HG03039 (cell line): ENCODE measurements at regions not wholly inside any gene's neighbourhood (a gene's known extent, or its start where the extent isn't known, plus 50 kb on each side); places are given as distances from the start of the nearest gene placed in this dataset.
"Not testable (repeated sequence)": the region's sequence is repeated elsewhere in the genome, so short reads cannot be mapped to it uniquely, and the experiment has no call there.

Experiments used
- ATAC-seq: cut with Tn5 transposase; IDR thresholded peaks from one replicate; pipeline ENCODE4 v1.9.1; 2021; ENCODE audit warnings: mild to moderate bottlenecking, moderate library complexity; ENCODE audit not compliant: unreplicated experiment

DNA sequence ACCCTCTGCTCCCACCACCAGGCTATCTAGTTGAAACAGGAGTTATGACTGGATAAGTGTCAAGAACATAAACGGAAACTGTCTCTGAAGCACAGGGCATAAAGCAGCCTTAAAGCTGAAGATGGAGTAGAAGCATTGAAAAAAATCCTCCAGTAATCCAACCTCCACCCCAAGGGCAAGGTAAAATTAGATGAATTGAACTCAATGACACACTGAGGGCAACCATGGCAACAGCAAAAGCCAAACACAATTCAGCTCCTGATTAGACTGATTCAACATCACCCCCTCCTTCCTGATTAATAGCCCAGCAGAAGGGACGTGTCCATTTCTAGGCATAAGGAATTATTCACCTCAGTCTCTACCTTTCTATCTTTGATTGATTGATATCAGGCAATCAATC, 183.2 kb upstream of the MAP3K1 start:
- ATAC-seq = no peak

DNA sequence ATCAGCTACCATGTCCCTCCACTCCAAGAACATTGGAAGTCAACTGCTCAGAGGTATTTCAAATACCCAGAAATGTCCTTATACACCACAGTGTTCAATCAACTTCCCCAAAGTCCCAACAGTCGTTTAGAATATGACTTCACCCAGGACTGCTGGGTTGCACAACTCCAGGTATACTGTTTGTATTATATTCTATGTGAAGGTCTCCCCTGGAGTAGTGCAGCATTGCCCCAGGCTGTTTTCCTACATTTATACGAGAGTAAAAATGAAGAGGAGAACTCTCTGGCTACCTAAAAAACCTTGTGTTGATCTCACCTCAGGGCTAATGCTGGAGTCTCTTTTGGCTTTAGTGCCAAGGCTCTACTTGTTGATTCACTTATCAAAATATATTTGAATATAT, 183.6 kb upstream of the MAP3K1 start:
- ATAC-seq = no peak

DNA sequence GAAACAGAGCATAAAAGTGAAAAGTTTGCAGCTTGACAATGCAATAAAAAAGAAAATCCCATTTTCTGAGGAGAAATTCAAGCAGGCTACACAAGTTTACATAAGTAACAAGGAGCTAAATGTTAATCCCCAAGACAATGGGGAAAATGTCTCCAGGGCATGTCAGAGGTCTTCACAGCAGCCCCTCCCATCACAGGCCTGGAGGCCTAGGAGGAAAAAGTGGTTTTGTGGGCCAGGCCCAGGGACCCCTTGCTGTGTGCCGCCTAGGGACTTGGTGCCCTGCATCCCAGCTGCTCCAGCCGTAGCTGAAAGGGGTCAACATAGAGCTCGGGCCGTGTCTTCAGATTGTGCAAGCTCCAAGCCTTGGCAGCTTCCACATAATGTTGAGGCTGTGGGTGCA, 186.7 kb upstream of the MAP3K1 start:
- not testable (repeated sequence) for ATAC-seq

DNA sequence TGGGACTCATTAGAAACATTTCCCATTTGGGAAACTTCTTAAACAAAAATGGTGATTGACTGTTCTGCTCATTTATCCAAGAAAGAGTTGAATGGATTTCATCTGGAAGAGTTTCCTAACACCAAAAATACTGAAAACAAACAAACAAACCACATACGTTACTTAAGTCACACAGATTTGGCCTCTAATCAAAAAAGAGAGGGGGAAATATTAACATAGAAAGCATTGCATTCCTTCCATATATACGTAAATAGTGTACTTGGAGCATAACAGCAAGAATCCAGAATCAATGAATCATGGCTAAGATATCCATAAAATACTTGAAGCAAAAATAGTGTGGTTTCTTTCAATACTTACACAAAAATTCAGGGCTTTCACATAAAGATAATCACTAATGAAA, 189.8 kb upstream of the MAP3K1 start:
- ATAC-seq = no peak

DNA sequence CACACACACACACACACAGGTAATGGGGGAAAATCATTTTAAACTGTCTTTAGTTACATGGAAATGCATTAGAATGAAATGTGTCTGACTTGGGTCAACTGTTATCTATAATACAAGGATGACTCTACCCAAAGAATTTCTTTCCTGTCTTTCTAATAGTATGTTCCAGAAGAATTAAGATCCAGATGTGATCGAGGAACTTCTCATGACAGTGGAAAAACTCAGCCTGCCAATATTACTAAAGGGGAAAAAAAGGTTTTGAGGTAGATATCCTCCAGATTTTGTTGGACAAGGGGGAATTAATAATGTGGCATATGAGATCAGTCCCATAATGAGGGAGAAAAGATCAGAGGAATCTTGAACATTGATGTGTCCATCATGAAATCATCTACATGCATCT, 190.6 kb upstream of the MAP3K1 start:
- no peak for ATAC-seq

DNA sequence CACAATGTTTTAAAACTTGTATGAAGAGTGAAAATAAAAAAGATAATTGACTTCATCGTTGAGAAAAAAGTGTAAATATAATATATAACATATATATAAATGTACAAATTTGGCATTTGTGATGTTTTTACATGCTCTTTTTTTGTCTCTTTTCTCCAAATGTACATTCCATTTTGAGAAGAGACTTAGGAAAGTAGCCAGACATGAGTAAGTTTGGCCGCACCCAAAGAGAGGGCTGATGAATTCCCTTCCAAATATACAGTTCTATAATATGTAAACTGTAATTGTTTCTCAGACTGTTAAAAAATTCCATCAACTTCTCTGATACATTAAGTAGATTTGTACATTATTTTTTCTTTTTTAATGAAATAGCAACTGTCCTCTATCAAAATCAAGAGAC, 193.2 kb upstream of the MAP3K1 start:
- ATAC-seq = no peak

DNA sequence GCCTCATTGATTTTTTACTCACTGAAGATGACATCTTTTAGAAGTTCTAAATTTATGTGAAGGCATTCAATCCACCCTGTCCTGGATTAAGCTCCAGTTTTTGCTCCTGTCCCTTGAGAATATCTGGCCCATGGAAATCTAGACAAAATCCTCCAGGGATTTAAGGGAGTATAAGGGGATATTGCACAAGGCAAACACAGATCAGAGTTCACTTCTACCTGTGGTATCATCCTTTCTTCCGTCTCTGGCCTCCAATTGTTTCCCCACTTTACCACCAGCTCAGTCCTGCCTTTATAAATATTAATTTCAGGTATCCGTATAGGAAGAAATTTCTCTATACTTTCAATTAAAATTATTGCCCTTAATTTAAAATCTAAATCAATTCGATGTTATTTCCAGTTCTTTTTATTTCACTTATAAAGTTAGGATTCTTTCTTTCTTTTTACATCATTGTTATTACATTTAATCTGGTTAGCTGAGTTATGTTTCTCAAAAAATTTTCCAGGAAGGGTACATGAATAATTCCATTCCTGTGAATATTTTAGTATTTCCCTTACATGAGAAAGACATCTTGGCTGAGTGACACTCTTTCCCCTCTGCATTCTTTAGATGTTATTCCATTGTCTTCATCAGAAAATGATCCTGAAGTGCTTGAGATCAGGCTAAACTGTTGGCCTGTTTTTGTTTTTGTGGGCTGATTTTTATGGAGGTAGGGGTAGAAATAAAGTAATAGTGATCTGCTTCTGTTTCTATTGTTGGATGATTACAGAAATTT, 194.3 kb upstream of the MAP3K1 start:
- no peak for ATAC-seq

DNA sequence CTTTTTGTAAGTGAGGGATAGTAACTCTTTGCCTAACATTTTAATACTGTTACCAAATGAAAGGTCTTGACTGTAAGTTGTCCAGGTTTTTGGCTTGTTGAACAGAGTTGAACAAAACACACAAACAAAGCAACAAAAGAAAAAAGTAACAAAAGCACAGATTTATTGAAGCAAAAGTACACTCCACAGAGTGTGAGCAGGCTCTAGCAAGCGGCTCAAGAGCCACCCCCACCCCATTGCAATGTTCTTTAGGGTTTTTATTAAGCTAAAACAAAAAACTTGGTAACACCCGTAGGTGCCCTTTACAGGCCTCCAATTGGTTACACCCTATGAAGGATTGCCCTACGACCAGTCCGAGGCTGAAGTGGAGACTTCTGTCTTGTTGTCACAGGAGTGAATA, 197.4 kb upstream of the MAP3K1 start:
- no peak for ATAC-seq

DNA sequence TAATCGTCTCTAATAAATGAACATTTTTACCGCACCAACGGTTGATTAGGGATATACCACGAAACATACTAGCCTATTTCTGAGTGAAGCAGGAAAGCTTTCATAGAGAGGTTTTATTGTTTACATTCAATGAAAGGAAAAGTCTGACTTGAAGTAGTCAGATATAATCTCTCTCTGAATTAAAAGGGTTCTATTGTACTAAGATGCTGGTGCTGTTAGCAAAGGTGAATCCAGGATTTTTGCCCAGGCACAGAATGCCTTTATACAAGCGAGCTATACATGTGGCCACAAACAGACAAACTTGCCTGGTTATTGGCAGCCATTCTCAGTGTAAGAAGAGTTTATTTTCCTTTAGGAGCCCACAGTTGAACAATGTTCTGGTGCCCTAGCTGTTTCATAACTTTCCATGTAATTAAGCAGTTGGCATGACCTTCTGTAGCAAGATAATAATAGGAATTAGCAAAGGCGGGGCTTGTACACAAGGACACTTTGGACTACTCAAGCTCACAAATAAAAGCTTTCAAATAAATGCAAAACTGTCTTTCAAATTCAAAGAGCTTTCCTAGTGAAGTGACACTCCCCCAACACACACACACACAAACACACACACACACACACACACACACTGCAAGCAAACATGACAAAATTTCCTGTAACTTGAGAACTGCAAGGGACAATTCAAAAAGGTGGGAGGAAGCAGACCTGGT, 198.7 kb upstream of the MAP3K1 start:
- no peak for ATAC-seq

DNA sequence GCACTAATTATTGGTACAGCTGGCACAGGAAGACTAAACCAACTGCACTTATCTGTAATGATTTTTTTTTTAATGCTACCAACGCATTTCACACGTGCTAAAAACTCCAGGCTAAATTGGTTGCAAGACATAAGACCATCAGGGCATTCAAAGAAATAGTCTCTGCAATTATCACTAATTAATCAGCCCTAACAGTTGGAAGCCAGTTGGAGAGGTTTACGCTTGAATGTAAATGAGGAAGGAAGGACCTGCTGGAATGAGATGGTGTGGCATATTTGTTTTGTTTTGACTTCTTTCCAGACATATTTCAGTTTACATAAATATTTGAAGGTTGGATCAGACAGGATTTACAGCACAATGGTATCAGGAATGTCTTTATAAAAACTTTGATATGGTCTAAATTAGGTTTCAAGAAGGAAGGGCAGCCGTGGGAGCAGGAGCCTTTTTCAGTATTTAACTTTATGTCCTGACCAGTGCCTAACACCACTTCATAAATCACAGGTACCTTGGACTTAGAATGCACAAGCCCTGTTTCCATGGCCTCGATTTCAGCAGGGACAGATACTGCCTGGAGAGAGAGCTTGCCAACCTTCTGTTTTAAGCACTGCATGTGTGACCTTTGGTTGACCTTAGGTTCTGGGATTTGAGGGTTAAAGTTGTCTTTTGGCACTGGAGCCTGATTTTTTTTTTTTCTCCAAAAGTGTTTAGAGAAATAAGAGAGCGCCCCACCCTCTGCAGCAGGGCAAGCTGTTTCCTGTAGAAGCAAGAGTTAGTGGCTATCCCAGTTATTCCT, 199.8 kb upstream of the MAP3K1 start:
- ATAC-seq = no peak

DNA sequence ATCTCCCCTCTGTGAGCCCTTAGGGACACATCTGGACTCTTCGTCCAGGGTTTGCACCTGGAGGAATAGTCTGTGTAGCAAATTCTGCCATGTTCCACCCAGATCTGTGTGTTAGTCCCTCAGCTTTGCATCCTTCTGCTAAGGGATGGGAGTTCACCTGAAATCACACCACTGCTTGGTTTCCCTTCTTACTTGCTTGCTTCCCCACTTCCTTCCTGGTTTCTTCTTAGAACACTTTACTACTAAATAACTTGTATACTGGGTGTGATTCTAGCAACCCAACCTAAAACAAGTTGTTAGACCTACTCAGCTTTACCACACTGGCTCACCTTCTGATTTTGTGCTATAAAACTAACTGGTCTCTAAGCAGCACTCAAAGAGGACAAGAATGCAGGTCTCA, 202.6 kb upstream of the MAP3K1 start:
- ATAC-seq = no peak

DNA sequence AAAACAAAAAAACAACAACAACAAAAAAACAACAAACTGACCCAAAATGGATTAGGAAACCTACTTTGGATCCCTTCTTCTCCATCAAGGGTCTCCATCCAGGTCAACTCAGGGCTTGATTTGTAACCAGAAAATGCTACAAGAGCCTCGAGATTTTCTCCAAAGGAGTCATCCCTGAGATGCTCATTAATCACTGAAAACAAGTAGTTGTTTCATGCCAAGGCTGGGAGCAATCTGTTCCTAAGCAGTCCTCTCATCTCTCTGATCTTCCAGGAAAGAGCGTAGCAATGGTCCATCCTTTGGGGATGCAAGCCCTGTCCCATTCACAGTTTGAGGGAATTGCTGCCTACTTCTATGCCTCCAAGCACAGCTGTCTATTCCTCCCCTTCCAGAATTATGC, 203.0 kb upstream of the MAP3K1 start:
- no peak for ATAC-seq

DNA sequence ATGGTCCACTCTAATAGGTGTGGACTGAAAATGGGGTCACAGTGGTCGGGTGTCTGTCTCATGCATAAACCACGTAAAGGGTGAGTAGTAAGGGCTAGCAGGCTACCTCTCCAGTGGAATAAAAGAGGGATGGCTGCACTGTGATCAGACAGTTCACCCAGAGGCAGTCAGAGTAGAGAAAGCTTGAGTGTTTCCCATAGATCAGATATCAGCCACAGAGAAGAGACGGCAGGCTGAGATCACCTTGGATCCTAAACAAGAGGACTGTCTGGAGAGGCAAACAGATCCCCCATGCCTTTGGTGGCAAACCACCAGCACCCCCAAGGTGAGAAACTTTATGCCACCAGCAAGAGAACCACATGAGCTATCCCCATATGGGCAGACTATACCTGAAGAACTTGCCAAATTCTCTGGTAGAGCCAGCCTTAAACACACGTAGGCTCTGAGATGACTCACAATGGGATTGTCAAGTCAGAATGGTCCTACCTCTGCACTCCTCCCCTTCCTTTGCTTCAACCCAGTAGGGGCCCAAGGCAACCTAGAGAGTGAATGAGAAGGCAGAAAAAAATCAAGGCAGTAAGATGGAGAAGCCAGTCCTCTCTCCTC, 205.2 kb upstream of the MAP3K1 start:
- ATAC-seq = no peak

DNA sequence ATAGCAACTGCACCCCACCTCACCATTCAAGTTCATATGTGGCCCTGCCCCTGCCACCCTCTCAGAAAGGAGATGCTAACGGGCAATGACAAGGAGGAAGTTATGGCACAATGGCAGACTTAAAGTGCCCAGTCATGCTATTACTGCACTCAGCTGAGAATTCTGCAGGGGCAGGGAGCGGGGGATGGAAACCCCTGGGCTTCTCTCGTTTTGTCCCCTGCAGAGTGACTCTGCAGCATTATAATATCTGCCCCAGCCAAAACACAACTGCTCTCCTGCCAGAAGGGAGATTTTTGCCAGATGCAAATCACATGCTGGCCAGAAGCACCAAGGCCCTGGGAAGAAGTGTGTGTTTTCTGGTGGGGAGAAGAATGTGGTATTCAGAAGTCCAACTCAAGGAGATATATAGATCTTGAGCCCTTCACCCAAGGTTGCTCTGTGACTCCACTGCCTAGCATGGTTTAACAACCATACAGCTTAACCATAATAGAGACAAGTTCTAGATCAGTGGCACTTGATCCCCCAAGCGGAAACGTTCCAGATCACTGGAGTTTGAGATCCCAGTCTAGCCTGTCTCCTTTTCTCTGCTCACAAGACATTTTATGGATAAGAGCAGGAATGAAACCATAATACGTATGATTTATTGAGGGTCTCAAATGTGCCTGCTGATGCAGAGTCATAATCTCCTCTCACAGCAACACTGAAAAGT, 207.0 kb upstream of the MAP3K1 start:
- ATAC-seq = no peak

DNA sequence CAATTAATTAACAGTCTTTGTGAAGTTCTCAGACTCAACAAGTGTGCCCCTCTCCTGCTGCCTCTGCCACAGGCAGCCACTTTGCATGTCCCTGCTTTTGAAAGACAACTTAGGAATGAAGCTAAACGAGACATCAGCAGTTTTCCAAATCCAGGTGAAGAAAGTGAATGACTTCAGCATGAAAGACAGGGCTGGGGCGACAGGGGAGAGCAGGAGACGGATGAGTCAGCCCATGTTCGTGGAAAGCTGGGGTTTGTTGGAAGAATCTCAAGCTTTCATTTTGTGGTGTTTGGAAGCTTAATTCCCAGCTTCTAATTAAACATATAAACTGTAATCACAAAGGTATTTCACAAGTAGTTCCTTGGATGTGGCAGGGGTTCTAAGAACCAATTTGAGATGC, 207.8 kb upstream of the MAP3K1 start:
- ATAC-seq = no peak

DNA sequence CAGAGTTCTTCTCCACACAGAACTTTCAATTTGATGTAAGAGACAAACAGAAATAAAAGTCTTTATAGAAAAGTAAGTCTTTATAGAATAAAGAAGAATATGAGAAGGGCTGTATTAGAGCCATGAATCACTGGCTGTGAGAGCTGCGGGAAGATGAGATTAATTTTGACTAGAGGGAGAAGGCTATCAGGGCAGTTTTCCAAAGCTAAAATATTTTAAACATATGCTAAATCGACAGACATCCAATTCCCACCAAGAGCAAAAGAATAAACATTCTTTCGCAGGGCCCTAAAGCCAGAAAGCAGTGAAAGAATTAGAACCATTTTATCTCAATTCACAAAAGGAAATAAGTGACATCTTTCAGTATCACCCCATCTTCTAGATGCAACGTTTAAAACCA, 208.3 kb upstream of the MAP3K1 start:
- no peak for ATAC-seq

DNA sequence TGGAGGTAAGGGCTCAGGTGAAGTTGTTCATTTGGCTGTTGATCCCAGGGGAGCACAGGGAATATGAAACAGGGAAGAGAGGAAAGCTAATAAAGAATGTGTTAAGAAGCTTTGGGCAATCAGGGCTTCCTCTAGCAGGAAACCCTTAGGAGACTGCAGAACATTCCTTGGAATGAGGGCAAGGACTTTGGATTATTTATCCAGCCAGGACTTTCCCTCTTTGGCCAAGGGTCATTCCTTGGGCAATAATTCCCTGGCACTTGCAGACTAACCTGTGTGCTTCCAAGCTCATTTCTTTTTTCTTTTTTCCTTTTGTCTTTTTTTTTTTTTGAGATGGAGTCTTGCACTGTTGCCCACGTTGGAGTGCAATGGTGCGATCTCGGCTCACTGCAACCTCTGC, 209.2 kb upstream of the MAP3K1 start:
- no peak for ATAC-seq

DNA sequence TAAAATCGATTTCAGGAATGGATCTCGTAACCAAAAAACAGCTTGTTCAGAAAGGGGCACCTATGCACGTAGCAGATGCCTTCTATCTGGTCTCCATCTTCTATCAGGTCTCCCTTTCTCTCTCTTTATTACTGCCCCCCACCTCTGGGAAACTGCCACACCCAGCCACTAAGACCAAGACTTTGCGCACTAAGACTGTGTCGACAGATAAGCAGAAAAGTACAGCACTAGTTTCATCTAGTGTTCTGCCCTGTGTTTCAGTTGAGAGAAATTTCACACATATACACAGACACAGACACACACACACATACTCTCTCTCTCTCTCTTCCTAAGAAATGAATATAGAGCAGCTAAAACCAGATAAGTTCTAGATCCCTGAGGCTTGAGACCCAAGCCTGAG, 210.1 kb upstream of the MAP3K1 start:
- no peak for ATAC-seq

DNA sequence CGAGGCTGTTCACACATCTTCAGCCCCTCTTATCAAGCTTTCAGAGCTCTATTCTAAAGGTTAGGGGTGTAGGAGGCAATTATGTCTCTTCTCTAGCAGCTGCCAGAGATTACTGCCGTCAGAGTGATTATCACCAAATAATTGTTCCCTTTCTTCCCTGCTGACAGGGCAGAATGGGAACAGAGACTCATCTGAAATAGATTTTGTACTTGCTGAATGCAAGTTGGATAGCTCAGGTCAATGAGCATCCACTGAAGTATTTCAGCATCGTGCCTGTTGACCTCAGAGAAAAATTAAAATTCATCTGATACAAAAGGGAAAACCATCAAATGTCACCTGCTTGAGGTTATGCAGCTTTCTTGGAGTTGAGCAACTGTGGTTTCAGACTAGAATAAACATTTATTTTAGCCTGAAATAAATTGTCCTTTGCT, 213.7 kb upstream of the MAP3K1 start:
- ATAC-seq = no peak

DNA sequence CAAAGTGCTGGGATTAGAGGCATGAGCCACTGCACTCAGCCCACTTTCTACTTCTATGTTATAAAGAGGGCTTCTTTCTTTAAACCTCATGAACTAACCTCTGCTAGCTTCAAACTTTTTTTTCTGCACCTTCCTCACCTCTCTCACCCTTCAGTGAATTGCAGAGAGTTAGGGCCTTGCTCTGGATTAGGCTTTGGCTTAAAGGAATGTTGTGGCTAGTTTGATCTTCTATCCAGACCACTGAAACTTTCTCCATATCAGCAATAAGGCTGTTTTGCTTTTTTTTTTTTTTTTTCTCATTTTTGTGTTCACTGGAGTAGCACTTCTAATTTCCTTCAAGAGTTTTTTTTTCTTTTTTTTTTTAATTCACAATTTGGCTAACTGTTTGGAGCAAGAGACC, 216.4 kb upstream of the MAP3K1 start:
- ATAC-seq = no peak

DNA sequence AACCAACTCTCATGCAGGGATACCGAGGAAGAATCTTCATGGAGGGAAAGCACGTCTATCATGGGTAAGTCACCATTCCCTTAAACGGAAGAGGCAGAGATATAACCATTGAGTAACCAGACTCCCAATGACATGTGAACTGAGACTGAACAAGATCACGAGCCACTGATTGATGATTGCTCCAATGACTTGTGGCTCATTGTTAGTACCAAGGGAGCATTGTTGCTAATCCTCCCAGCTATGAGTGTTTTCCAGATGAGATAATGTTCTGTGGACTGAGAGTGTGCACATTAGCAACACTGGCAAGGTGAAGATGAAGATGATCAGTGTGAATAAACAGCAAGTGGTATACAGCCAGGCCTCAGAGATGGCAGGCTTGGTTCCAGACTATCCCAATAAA, 219.2 kb upstream of the MAP3K1 start:
- no peak for ATAC-seq
